Common myeloid progenitor, CD34-positive (primary cell): ENCODE measurements at regions not wholly inside any gene's neighbourhood (a gene's known extent, or its start where the extent isn't known, plus 50 kb on each side); places are given as distances from the start of the nearest gene placed in this dataset.

Experiments used
- CTCF ChIA-PET: fragments of 350-600 bp; sonication (Branson Sonifier 250); formaldehyde crosslinking; loops from one replicate; lab custom pipeline; 2021; ENCODE audit warnings: antibody characterized with exemption; lab: Charles Lee
- POLR2A ChIA-PET: fragments of 350-600 bp; sonication (Branson Sonifier 250); formaldehyde crosslinking; loops from one replicate; lab custom pipeline; 2021; ENCODE audit warnings: antibody characterized with exemption; lab: Charles Lee
- DNase-seq, 3 donors: peaks; one replicate each; pipeline versions ENCODE4 v3.0.0 to v3.0.0-alpha.2; 2013
- H3K27ac ChIP-seq, 2 experiments: 1 replicate in 1 of 2; 2 replicates in 1 of 2; pipeline ENCODE4 v1.7.0; 2013; ENCODE audit warnings: inconsistent platforms in 2 of 2, low read length in 2 of 2, mild to moderate bottlenecking in 2 of 2, low read depth in 1 of 2, moderate library complexity in 1 of 2; ENCODE audit not compliant: severe bottlenecking in 2 of 2, insufficient read depth in 1 of 2, poor library complexity in 1 of 2
- H3K27me3 ChIP-seq, 5 experiments: replicated peaks in 2 of 5; 1 replicate in 3 of 5; 2 replicates in 2 of 5; pipeline versions ENCODE4 v1.6.1 to v1.7.0; 2013; ENCODE audit warnings: low read length in 4 of 5, mild to moderate bottlenecking in 2 of 5, moderate library complexity in 2 of 5, inconsistent platforms in 1 of 5; ENCODE audit not compliant: insufficient read depth in 5 of 5, control insufficient read depth in 4 of 5
- H3K36me3 ChIP-seq, 4 experiments: 1 replicate in 2 of 4; 2 replicates in 2 of 4; pipeline versions ENCODE4 v1.6.1 to v1.7.0; 2013; ENCODE audit warnings: low read length in 3 of 4, control low read depth in 1 of 4, mild to moderate bottlenecking in 1 of 4; ENCODE audit not compliant: control insufficient read depth in 4 of 4, insufficient read depth in 4 of 4
- H3K4me1 ChIP-seq, 4 experiments: 1 replicate in 3 of 4; 2 replicates in 1 of 4; pipeline versions ENCODE4 v1.6.1 to v1.7.1; 2013; ENCODE audit warnings: low read length in 3 of 4, mild to moderate bottlenecking in 3 of 4, control low read depth in 1 of 4, inconsistent platforms in 1 of 4, moderate library complexity in 1 of 4; ENCODE audit not compliant: control insufficient read depth in 4 of 4, insufficient read depth in 4 of 4; ENCODE audit errors: control extremely low read depth in 1 of 4
- H3K4me3 ChIP-seq, 7 experiments: 1 replicate in 4 of 7; 2 replicates in 3 of 7; pipeline versions ENCODE4 v1.5.1 to v1.7.0; 2013; ENCODE audit warnings: mild to moderate bottlenecking in 7 of 7, low read length in 6 of 7, moderate library complexity in 6 of 7, inconsistent platforms in 2 of 7, low read depth in 2 of 7, control low read depth in 1 of 7; ENCODE audit not compliant: insufficient read depth in 4 of 7, control insufficient read depth in 1 of 7; ENCODE audit errors: extremely low read depth in 1 of 7
- H3K9me3 ChIP-seq, 5 experiments: 1 replicate in 4 of 5; 2 replicates in 1 of 5; pipeline versions ENCODE4 v1.6.1 to v1.7.1; 2013; ENCODE audit warnings: low read length in 4 of 5, mild to moderate bottlenecking in 2 of 5, inconsistent platforms in 1 of 5, low read depth in 1 of 5, moderate library complexity in 1 of 5; ENCODE audit not compliant: control insufficient read depth in 4 of 5, insufficient read depth in 2 of 5; ENCODE audit errors: control extremely low read depth in 1 of 5
- WGBS: methylation state at CpG from one replicate; pipeline ENCODE4 v1.1.5; 2013; ENCODE audit not compliant: insufficient coverage; 5-methylcytosine and 5-hydroxymethylcytosine counted together

GRCh38 chr2:62413116-62413663 is 92.8 kb downstream of the TMEM17 start:
- H3K4me1 ChIP-seq, result peaks cover 0 to 45% (median 28%) of the 10 kb centered on the region in 4 experiments
- no peak overlapping the region for H3K4me3 ChIP-seq
- H3K27ac ChIP-seq, result no peak overlapping the region
- H3K36me3 ChIP-seq, result no peaks in the 10 kb centered on the region
- WGBS, result 95% methylated on average over 5 of the region's 7 CpGs
- H3K9me3 ChIP-seq, result no peaks in the 10 kb centered on the region
- ChIA-PET CTCF (interaction anchor here (0.6 to 2.1 kb wide), 13 partner anchors 15 to 490 kb away, joined by 3 to 11 read pairs (median 3); no protein-coding TSS in a partner anchor), POLR2A (interaction anchor here (0.6 to 0.7 kb wide), 2 partner anchors 32 to 292 kb away, joined by 3 read pairs; no protein-coding TSS in a partner anchor)
- no peak for DNase-seq
- no peaks in the 10 kb centered on the region for H3K27me3 ChIP-seq

- DNase-seq, result no peak
- Histone ChIP-seq H3K4me3 (no peak overlapping the region), H3K27ac (no peak overlapping the region), H3K9me3 (no peaks in the 10 kb centered on the region), H3K4me1 (peaks cover 0 to 46% (median 29%) of the 10 kb centered on the region in 4 experiments), H3K36me3 (no peaks in the 10 kb centered on the region), H3K27me3 (no peaks in the 10 kb centered on the region)
- ChIA-PET POLR2A (no interaction called here), CTCF (interaction anchor here (0.8 to 5.8 kb wide), 9 partner anchors 98 to 496 kb away, joined by 3 to 70 read pairs (median 4); no protein-coding TSS in a partner anchor)
- 67% methylated on average over 2 of the region's 4 CpGs for WGBS
Measured at GRCh38 chr2:62412347-62412742, 93.7 kb downstream of the TMEM17 start.

GRCh38 chr2:62410926-62411456 is 95.0 kb downstream of the TMEM17 start:
- Histone ChIP-seq H3K27ac (no peak overlapping the region), H3K36me3 (no peaks in the 10 kb centered on the region), H3K4me3 (no peak overlapping the region), H3K9me3 (no peaks in the 10 kb centered on the region), H3K27me3 (no peaks in the 10 kb centered on the region), H3K4me1 (peaks cover 0 to 52% (median 31%) of the 10 kb centered on the region in 4 experiments)
- no peak for DNase-seq
- ChIA-PET POLR2A (no interaction called here), CTCF (interaction anchor here (0.6 to 5.8 kb wide), 30 partner anchors 9 to 517 kb away, joined by 3 to 70 read pairs (median 3); partner anchors contain the start of gene COMMD1)
- 90% methylated on average over 2 of the region's 2 CpGs for WGBS

- peak; percentile 49 to 73 (median 69) for DNase-seq
- CTCF ChIA-PET, result interaction anchor here (0.9 to 5.8 kb wide), 8 partner anchors 8 to 493 kb away, joined by 3 to 70 read pairs (median 12); no protein-coding TSS in a partner anchor
- POLR2A ChIA-PET, result interaction anchor here (0.6 kb wide), 1 partner anchor 52 kb away, joined by 3 read pairs; no protein-coding TSS in a partner anchor
- Histone ChIP-seq H3K27ac (no peak overlapping the region), H3K9me3 (no peaks in the 10 kb centered on the region), H3K36me3 (no peaks in the 10 kb centered on the region), H3K4me3 (no peak overlapping the region), H3K4me1 (peaks cover 0 to 50% (median 30%) of the 10 kb centered on the region in 4 experiments), H3K27me3 (no peaks in the 10 kb centered on the region)
- WGBS, result 47% methylated on average over 9 of the region's 9 CpGs
Measured at GRCh38 chr2:62410015-62410453, 96.0 kb downstream of the TMEM17 start.

- peaks cover 0 to 50% (median 27%) of the 10 kb centered on the region in 4 experiments for H3K4me1 ChIP-seq
- no peaks in the 10 kb centered on the region for H3K27me3 ChIP-seq
- WGBS, result no CpG with 5 or more reads among the region's 2 CpGs
- no peaks in the 10 kb centered on the region for H3K36me3 ChIP-seq
- CTCF ChIA-PET, result interaction anchor here (1.0 to 5.8 kb wide), 6 partner anchors 192 to 493 kb away, joined by 3 to 70 read pairs (median 18); no protein-coding TSS in a partner anchor
- DNase-seq, result peak in 2 of 3 donors; percentile 25 to 37
- POLR2A ChIA-PET, result interaction anchor here (0.6 kb wide), 1 partner anchor 91 kb away, joined by 4 read pairs; no protein-coding TSS in a partner anchor
- H3K4me3 ChIP-seq, result no peak overlapping the region
- H3K9me3 ChIP-seq, result no peaks in the 10 kb centered on the region
- H3K27ac ChIP-seq, result no peak overlapping the region
Measured at GRCh38 chr2:62409442-62409841, 96.6 kb downstream of the TMEM17 start.

GRCh38 chr2:62408241-62408677 is 97.7 kb downstream of the TMEM17 start:
- WGBS, result 93% methylated on average over 6 of the region's 10 CpGs
- H3K36me3 ChIP-seq, result no peaks in the 10 kb centered on the region
- H3K4me3 ChIP-seq, result no peak overlapping the region
- no peaks in the 10 kb centered on the region for H3K9me3 ChIP-seq
- peaks cover 0 to 50% (median 27%) of the 10 kb centered on the region in 4 experiments for H3K4me1 ChIP-seq
- ChIA-PET CTCF (interaction anchor here (0.6 to 5.8 kb wide), 4 partner anchors 72 to 414 kb away, joined by 3 to 70 read pairs (median 3); no protein-coding TSS in a partner anchor), POLR2A (no interaction called here)
- H3K27me3 ChIP-seq, result no peaks in the 10 kb centered on the region
- H3K27ac ChIP-seq, result no peak overlapping the region
- no peak for DNase-seq
